Right atrium auricular region (tissue), 2 donors: ENCODE measurements at regions not wholly inside any gene's neighbourhood (a gene's known extent, or its start where the extent isn't known, plus 50 kb on each side); places are given as distances from the start of the nearest gene placed in this dataset.
A peak's percentile ranks its signal among the peaks of the same experiment; 100 is the strongest.

ENCODE experiments used
- DNase-seq: peaks from one replicate; pipeline ENCODE4 v3.0.0-alpha.2; 2019; ENCODE audit warnings: low spot score
- H3K27ac ChIP-seq, 2 donors: fragments of 200-600 bp; sonication (generic); 1 replicate in 1 of 2; 2 replicates in 1 of 2; pipeline ENCODE4 v1.5.1; 2016 to 2019
- H3K27me3 ChIP-seq, 2 donors: fragments of 200-600 bp; sonication (generic); one replicate each; pipeline versions ENCODE4 v1.5.1 to v1.6.0; 2017 to 2019
- H3K36me3 ChIP-seq: fragments of 200-600 bp; sonication (generic); one replicate; pipeline ENCODE4 v1.5.1; 2016
- H3K4me1 ChIP-seq, 2 donors: fragments of 200-600 bp; sonication (generic); one replicate each; pipeline versions ENCODE4 v1.5.1 to v1.6.0; 2017 to 2019
- H3K4me3 ChIP-seq, 2 donors: fragments of 200-600 bp; sonication (generic); 1 replicate in 1 of 2; 2 replicates in 1 of 2; pipeline ENCODE4 v1.5.1; 2017 to 2019; ENCODE audit warnings: mild to moderate bottlenecking in 1 of 2, moderate library complexity in 1 of 2
- H3K9me3 ChIP-seq, 2 donors: fragments of 200-600 bp; sonication (generic); one replicate each; pipeline ENCODE4 v1.5.1; 2019
- CTCF ChIP-seq, 2 donors: fragments of 200-600 bp; sonication (generic); IDR thresholded peaks; one replicate each; pipeline ENCODE4 v1.5.1; 2019; ENCODE audit warnings: antibody characterized with exemption in 2 of 2

DNA sequence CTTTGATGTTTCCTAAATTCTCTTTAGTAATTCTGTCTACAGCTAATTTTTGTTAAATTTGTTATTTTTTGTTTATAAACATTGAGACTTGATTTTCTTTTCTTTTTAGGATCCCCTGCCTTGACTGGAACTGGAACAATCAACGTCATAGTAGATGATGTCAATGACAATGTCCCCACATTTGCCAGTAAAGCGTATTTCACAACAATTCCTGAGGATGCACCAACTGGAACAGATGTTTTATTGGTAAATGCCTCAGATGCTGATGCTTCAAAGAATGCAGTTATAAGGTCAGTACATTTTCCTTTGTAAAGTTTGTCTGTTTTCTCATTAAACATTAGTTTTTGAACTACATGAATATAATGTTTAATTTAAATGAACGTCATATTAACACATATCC is 119.4 kb downstream of the FAT4 start:
- Histone ChIP-seq H3K27me3 (no peaks in the 10 kb centered on the region), H3K36me3 (no peaks in the 10 kb centered on the region), H3K27ac (peak overlapping the region; percentile 2 to 32), H3K4me3 (no peak overlapping the region), H3K9me3 (no peaks in the 10 kb centered on the region), H3K4me1 (peaks cover 0 to 9% of the 10 kb centered on the region in 2 donors)
- DNase-seq, result no peak
- TF ChIP-seq CTCF (IDR thresholded peaks at IDR 0.05), result no peak

DNA sequence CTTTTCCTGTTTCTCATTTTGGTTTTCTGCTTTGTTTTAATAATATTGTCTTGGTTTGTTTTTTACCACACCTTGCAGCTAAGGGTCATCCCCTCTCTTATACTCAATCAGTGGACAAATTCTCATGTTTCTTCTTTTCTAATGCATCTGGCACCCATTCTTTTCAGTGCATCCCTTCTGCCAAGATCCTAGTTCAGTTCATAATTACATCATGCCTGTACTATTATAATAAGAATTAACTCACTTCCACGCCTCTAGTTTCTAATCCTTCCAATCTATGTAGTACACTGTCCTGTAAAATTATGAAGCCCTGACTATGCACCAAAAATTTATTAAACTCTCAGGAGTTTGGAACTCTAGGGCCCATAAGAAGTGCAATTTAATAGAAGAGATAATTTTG is 126.1 kb downstream of the FAT4 start:
- Histone ChIP-seq H3K27ac (no peak overlapping the region), H3K4me3 (no peak overlapping the region), H3K36me3 (no peaks in the 10 kb centered on the region), H3K9me3 (no peaks in the 10 kb centered on the region), H3K4me1 (no peaks in the 10 kb centered on the region), H3K27me3 (no peaks in the 10 kb centered on the region)
- TF ChIP-seq CTCF (IDR thresholded peaks at IDR 0.05), result no peak
- DNase-seq, result no peak

- H3K36me3 ChIP-seq, result no peaks in the 10 kb centered on the region
- no peak overlapping the region for H3K27ac ChIP-seq
- H3K9me3 ChIP-seq, result no peaks in the 10 kb centered on the region
- TF ChIP-seq CTCF (IDR thresholded peaks at IDR 0.05), result no peak
- no peaks in the 10 kb centered on the region for H3K4me1 ChIP-seq
- no peaks in the 10 kb centered on the region for H3K27me3 ChIP-seq
- no peak overlapping the region for H3K4me3 ChIP-seq
- no peak for DNase-seq
Observed at GRCh38 chr4:125444166-125444565, 129.4 kb downstream of the FAT4 start.

GRCh38 chr4:125445525-125445924 is 130.8 kb downstream of the FAT4 start:
- H3K4me3 ChIP-seq, result no peak overlapping the region
- TF ChIP-seq CTCF (IDR thresholded peaks at IDR 0.05), result no peak
- H3K9me3 ChIP-seq, result no peaks in the 10 kb centered on the region
- no peak overlapping the region for H3K27ac ChIP-seq
- DNase-seq, result no peak
- no peaks in the 10 kb centered on the region for H3K4me1 ChIP-seq
- H3K27me3 ChIP-seq, result no peaks in the 10 kb centered on the region
- H3K36me3 ChIP-seq, result no peaks in the 10 kb centered on the region

DNA sequence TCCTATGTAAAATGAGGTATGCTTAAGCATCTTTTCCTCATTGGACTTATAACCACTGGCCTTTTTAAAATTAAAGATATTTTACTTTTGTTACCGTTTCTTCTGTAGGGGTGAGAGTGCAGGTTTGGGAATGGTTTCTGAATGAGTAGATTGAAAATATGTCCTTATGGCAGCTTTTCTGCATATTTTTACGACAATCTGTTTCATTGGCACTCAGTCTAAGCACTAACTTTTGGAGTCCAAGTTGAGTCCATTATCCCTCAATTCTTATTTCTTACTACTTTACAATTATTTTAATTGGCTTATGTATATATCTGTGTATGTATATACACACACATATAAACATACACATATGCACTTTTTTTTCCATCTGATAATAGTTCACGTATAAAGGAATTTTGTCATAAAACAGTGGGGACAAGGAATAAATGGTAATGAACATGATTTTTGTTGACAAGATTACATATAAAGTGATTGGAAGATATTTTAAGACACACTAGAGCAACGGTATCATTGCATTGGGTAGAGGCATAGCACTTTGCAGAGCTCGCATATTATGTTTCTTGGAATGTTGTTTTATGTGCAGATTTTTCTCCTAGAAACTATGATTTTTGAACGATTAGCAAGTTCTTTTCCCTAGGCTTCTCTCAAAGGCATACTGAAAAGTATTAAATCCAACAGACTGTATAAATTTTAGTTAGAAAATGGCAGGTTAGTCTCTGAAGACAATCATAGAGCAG is 133.0 kb downstream of the FAT4 start:
- no peak for DNase-seq
- Histone ChIP-seq H3K9me3 (no peaks in the 10 kb centered on the region), H3K27ac (no peak overlapping the region), H3K4me1 (no peaks in the 10 kb centered on the region), H3K36me3 (no peaks in the 10 kb centered on the region), H3K4me3 (no peak overlapping the region), H3K27me3 (no peaks in the 10 kb centered on the region)
- no peak for TF ChIP-seq CTCF (IDR thresholded peaks at IDR 0.05)

GRCh38 chr4:125456075-125456474 is 141.3 kb downstream of the FAT4 start:
- no peaks in the 10 kb centered on the region for H3K36me3 ChIP-seq
- DNase-seq, result no peak
- H3K9me3 ChIP-seq, result no peaks in the 10 kb centered on the region
- H3K27ac ChIP-seq, result no peak overlapping the region
- no peak for TF ChIP-seq CTCF (IDR thresholded peaks at IDR 0.05)
- peaks cover 0 to 4% of the 10 kb centered on the region in 2 donors for H3K4me1 ChIP-seq
- no peak overlapping the region for H3K4me3 ChIP-seq
- H3K27me3 ChIP-seq, result no peaks in the 10 kb centered on the region
